Liver (tissue), 8 donors: ENCODE measurements at regions not wholly inside any gene's neighbourhood (a gene's known extent, or its start where the extent isn't known, plus 50 kb on each side); places are given as distances from the start of the nearest gene placed in this dataset.

Source experiments
- DNase-seq: peaks from one replicate; pipeline ENCODE4 v3.0.0-alpha.2; 2017; ENCODE audit warnings: low spot score
- H3K27ac ChIP-seq, 2 donors: one replicate each; pipeline ENCODE4 v1.7.0; 2013; ENCODE audit warnings: inconsistent platforms in 2 of 2, low read length in 2 of 2, control low read depth in 1 of 2, low read depth in 1 of 2, mild to moderate bottlenecking in 1 of 2
- H3K27me3 ChIP-seq, 4 donors: one replicate each; pipeline versions ENCODE4 v1.6.1 to v1.7.0; 2013; ENCODE audit warnings: low read length in 3 of 4, inconsistent platforms in 1 of 4, mild to moderate bottlenecking in 1 of 4, moderate library complexity in 1 of 4; ENCODE audit not compliant: control insufficient read depth in 4 of 4, insufficient read depth in 4 of 4
- H3K36me3 ChIP-seq, 4 donors: one replicate each; pipeline versions ENCODE4 v1.6.1 to v1.7.0; 2013; ENCODE audit warnings: low read length in 3 of 4, mild to moderate bottlenecking in 3 of 4, low read depth in 1 of 4, moderate library complexity in 1 of 4; ENCODE audit not compliant: control insufficient read depth in 4 of 4, insufficient read depth in 3 of 4
- H3K4me1 ChIP-seq, 4 donors: one replicate each; pipeline versions ENCODE4 v1.6.1 to v1.7.0; 2013; ENCODE audit warnings: low read length in 3 of 4, mild to moderate bottlenecking in 3 of 4, moderate library complexity in 1 of 4; ENCODE audit not compliant: control insufficient read depth in 4 of 4, insufficient read depth in 4 of 4
- H3K4me3 ChIP-seq, 3 donors: one replicate each; pipeline versions ENCODE4 v1.6.1 to v1.7.0; 2013; ENCODE audit warnings: low read length in 3 of 3, control low read depth in 1 of 3, low read depth in 1 of 3, mild to moderate bottlenecking in 1 of 3
- H3K9ac ChIP-seq, 2 donors: one replicate each; pipeline ENCODE4 v1.7.0; 2013; ENCODE audit warnings: low read length in 2 of 2, mild to moderate bottlenecking in 2 of 2, moderate library complexity in 2 of 2, control low read depth in 1 of 2, low read depth in 1 of 2
- H3K9me3 ChIP-seq, 4 donors: one replicate each; pipeline versions ENCODE4 v1.6.1 to v1.7.0; 2013; ENCODE audit warnings: low read length in 3 of 4; ENCODE audit not compliant: control insufficient read depth in 4 of 4
- EGR1 ChIP-seq, 2 donors: IDR thresholded peaks; 2 replicates each; pipeline ENCODE4 v1.6.1; 2016 to 2018; ENCODE audit warnings: antibody characterized with exemption in 2 of 2, low read depth in 2 of 2
- FOXA1 ChIP-seq: IDR thresholded peaks from 2 replicates; pipeline ENCODE4 v1.6.1; 2016; ENCODE audit warnings: antibody characterized with exemption
- FOXA2 ChIP-seq: IDR thresholded peaks from 2 replicates; pipeline ENCODE4 v1.6.1; 2016; ENCODE audit warnings: antibody characterized with exemption
- GABPA ChIP-seq, 2 donors: IDR thresholded peaks in 1 of 2; conservative IDR thresholded peaks in 1 of 2; 2 replicates each; pipeline ENCODE4 v1.6.1; 2016; ENCODE audit warnings: antibody characterized with exemption in 2 of 2, mild to moderate bottlenecking in 1 of 2, moderate library complexity in 1 of 2
- HNF4A ChIP-seq, 2 donors: conservative IDR thresholded peaks; 2 replicates each; pipeline ENCODE4 v1.6.1; 2016; ENCODE audit warnings: antibody characterized with exemption in 2 of 2, mild to moderate bottlenecking in 2 of 2
- HNF4G ChIP-seq: IDR thresholded peaks from 2 replicates; pipeline ENCODE4 v1.6.1; 2016; ENCODE audit warnings: antibody characterized with exemption
- JUND ChIP-seq, 2 donors: IDR thresholded peaks; 2 replicates each; pipeline ENCODE4 v1.6.1; 2016; ENCODE audit warnings: antibody characterized with exemption in 2 of 2
- NR2F2 ChIP-seq: IDR thresholded peaks from 2 replicates; pipeline ENCODE4 v1.6.1; 2016; ENCODE audit warnings: antibody characterized with exemption
- RAD21 ChIP-seq, 2 donors: IDR thresholded peaks; 2 replicates each; pipeline ENCODE4 v1.6.1; 2016; ENCODE audit warnings: antibody characterized with exemption in 2 of 2, mild to moderate bottlenecking in 2 of 2
- RXRA ChIP-seq, 2 donors: IDR thresholded peaks; 2 replicates each; pipeline ENCODE4 v1.6.1; 2017 to 2018; ENCODE audit warnings: antibody characterized with exemption in 2 of 2, mild to moderate bottlenecking in 1 of 2
- SP1 ChIP-seq: IDR thresholded peaks from 2 replicates; pipeline ENCODE4 v1.6.1; 2018; ENCODE audit warnings: antibody characterized with exemption, mild to moderate bottlenecking
- TAF1 ChIP-seq: conservative IDR thresholded peaks from 2 replicates; pipeline ENCODE4 v1.6.1; 2016; ENCODE audit warnings: antibody characterized with exemption, mild to moderate bottlenecking
- WGBS: extraction: QIAGEN DNeasy Blood & Tissue Kit; methylation state at CpG from one replicate; pipeline ENCODE4 v1.1.7; 2013; 5-methylcytosine and 5-hydroxymethylcytosine counted together
- TF ChIP-seq, protein P1 (sequence below): IDR thresholded peaks from 2 replicates; pipeline ENCODE4 v1.6.1; 2016; ENCODE audit warnings: antibody characterized with exemption
- TF ChIP-seq, protein P2 (sequence below): IDR thresholded peaks from 2 replicates; pipeline ENCODE4 v1.6.1; 2016; ENCODE audit warnings: antibody characterized with exemption
- TF ChIP-seq, protein P3 (sequence below): IDR thresholded peaks from 2 replicates; pipeline ENCODE4 v1.6.1; 2016; ENCODE audit warnings: antibody characterized with exemption
- TF ChIP-seq, protein P4 (sequence below): fragments of 150-350 bp; IDR thresholded peaks from 2 replicates; pipeline ENCODE4 v1.5.1; 2017; ENCODE audit warnings: improper control_type of control experiment, low read depth, low read length; ENCODE audit not compliant: missing input control
- TF ChIP-seq, protein P5 (sequence below): IDR thresholded peaks from 2 replicates; pipeline ENCODE4 v1.6.1; 2016; ENCODE audit warnings: antibody characterized with exemption, mild to moderate bottlenecking
- donor health status: healthy.
- donor health status: healthy.
- donor health status: healthy.
- donor health status: healthy.
- donor health status: healthy.

DNA sequence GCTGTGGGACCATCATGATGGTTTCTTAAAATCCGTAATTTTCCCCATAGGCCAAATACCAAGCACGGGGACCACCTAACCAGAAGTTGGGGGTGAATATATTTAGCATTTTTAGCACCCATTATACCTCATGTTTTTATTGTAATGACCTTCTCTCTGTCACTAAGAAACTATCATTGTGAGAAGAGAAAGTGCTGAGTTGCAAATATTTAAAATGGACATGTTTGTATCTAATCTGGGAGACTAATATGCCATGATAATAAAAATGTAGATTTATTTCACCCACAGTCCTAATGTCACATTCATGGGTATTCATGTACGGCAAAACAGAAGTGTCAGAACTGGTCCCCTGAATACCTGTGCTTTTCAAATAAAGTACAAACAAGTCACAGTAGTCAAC, 398.9 kb upstream of the NR2F2 start:
- WGBS = 90% methylated on average over 3 of the region's 3 CpGs
- H3K4me1 ChIP-seq = peaks cover 0 to 1% (median 0%) of the 10 kb centered on the region in 4 donors

DNA sequence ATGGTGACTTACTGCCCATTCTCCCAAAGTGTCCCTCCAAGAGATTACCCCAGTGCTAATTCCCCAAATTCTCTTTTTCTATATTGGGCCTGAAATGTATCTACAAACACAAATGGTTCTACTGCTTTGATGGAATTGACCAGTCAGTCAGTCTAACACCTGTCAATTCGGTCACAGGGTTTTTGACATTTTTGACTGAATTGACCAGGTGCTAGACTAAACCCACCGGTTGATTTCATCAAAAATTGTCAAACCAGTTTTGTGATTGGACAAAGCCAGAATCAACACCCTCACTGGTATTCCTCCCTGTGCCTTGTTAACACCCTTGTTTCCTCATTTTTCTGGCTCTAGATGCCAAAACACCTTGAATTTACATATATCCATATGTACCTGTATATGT, 398.4 kb upstream of the NR2F2 start:
- no peaks in the 10 kb centered on the region for H3K36me3 ChIP-seq
- DNase-seq = no peak
- no peaks in the 10 kb centered on the region for H3K27me3 ChIP-seq
- no peak overlapping the region for H3K4me3 ChIP-seq
- H3K4me1 ChIP-seq = peaks cover 0 to 1% (median 0%) of the 10 kb centered on the region in 4 donors
- H3K27ac ChIP-seq = no peak overlapping the region
- no peaks in the 10 kb centered on the region for H3K9me3 ChIP-seq
- 95% methylated on average over 2 of the region's 2 CpGs for WGBS
- TF ChIP-seq, protein P1, sequence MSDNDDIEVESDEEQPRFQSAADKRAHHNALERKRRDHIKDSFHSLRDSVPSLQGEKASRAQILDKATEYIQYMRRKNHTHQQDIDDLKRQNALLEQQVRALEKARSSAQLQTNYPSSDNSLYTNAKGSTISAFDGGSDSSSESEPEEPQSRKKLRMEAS = no peak
- TF ChIP-seq FOXA2 = no peak
- no peak for TF ChIP-seq EGR1 (IDR thresholded peaks at IDR 0.05; ENCODE audit: low read depth in 2 of 2)
- TF ChIP-seq RAD21 (IDR thresholded peaks at IDR 0.05) = no peak
- no peak overlapping the region for H3K9ac ChIP-seq

More for the DNA sequence above, 398.9 kb upstream of the NR2F2 start:
- Histone ChIP-seq H3K4me3 (no peak overlapping the region), H3K9ac (no peak overlapping the region), H3K9me3 (no peaks in the 10 kb centered on the region), H3K27ac (no peak overlapping the region), H3K27me3 (no peaks in the 10 kb centered on the region), H3K36me3 (no peaks in the 10 kb centered on the region)
- DNase-seq = no peak
- TF ChIP-seq, protein P2, sequence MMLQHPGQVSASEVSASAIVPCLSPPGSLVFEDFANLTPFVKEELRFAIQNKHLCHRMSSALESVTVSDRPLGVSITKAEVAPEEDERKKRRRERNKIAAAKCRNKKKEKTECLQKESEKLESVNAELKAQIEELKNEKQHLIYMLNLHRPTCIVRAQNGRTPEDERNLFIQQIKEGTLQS = no peak
- TF ChIP-seq, protein P3, sequence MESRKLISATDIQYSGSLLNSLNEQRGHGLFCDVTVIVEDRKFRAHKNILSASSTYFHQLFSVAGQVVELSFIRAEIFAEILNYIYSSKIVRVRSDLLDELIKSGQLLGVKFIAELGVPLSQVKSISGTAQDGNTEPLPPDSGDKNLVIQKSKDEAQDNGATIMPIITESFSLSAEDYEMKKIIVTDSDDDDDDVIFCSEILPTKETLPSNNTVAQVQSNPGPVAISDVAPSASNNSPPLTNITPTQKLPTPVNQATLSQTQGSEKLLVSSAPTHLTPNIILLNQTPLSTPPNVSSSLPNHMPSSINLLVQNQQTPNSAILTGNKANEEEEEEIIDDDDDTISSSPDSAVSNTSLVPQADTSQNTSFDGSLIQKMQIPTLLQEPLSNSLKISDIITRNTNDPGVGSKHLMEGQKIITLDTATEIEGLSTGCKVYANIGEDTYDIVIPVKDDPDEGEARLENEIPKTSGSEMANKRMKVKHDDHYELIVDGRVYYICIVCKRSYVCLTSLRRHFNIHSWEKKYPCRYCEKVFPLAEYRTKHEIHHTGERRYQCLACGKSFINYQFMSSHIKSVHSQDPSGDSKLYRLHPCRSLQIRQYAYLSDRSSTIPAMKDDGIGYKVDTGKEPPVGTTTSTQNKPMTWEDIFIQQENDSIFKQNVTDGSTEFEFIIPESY = no peak
- TF ChIP-seq, protein P4, sequence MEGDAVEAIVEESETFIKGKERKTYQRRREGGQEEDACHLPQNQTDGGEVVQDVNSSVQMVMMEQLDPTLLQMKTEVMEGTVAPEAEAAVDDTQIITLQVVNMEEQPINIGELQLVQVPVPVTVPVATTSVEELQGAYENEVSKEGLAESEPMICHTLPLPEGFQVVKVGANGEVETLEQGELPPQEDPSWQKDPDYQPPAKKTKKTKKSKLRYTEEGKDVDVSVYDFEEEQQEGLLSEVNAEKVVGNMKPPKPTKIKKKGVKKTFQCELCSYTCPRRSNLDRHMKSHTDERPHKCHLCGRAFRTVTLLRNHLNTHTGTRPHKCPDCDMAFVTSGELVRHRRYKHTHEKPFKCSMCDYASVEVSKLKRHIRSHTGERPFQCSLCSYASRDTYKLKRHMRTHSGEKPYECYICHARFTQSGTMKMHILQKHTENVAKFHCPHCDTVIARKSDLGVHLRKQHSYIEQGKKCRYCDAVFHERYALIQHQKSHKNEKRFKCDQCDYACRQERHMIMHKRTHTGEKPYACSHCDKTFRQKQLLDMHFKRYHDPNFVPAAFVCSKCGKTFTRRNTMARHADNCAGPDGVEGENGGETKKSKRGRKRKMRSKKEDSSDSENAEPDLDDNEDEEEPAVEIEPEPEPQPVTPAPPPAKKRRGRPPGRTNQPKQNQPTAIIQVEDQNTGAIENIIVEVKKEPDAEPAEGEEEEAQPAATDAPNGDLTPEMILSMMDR = no peak
- no peak for TF ChIP-seq RAD21 (IDR thresholded peaks at IDR 0.05)
- no peak for TF ChIP-seq RXRA (IDR thresholded peaks at IDR 0.05)
- TF ChIP-seq FOXA1 = no peak
- TF ChIP-seq TAF1 = no peak
- no peak for TF ChIP-seq JUND (IDR thresholded peaks at IDR 0.05)
- TF ChIP-seq HNF4A (conservative IDR thresholded peaks at IDR 0.05) = no peak
- TF ChIP-seq HNF4G = no peak
- no peak for TF ChIP-seq GABPA (IDR thresholded peaks at IDR 0.05 in 1 of 2, conservative IDR thresholded peaks at IDR 0.05 in 1 of 2)
- no peak for TF ChIP-seq EGR1 (IDR thresholded peaks at IDR 0.05; ENCODE audit: low read depth in 2 of 2)

DNA sequence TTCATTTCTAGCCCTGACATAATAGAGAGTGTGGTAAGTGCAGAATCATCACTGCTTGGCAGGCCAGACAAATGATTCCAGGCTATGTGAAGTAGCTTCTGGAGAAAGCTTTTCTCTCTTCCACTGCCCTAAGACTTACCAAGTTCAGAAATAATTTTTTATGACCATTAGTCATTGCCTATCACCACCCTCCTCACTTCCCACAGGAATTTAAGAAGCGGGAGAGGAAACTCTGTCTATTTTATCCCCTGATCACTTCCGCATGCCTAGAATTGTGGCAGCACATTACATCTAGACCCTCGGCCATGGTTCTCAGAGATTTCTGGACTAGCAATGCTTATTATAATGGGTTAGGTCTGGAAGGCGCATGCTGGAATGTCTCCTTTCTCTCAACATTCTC, 397.8 kb upstream of the NR2F2 start:
- Histone ChIP-seq H3K27me3 (no peaks in the 10 kb centered on the region), H3K9me3 (no peaks in the 10 kb centered on the region), H3K4me1 (peaks cover 0 to 1% (median 0%) of the 10 kb centered on the region in 4 donors), H3K4me3 (no peak overlapping the region), H3K9ac (no peak overlapping the region), H3K27ac (no peak overlapping the region), H3K36me3 (no peaks in the 10 kb centered on the region)
- WGBS = 78% methylated on average over 4 of the region's 4 CpGs
- no peak for DNase-seq
- TF ChIP-seq GABPA (IDR thresholded peaks at IDR 0.05 in 1 of 2, conservative IDR thresholded peaks at IDR 0.05 in 1 of 2) (no peak), EGR1 (IDR thresholded peaks at IDR 0.05; ENCODE audit: low read depth in 2 of 2) (no peak), JUND (IDR thresholded peaks at IDR 0.05) (no peak), RAD21 (IDR thresholded peaks at IDR 0.05) (no peak), HNF4G (no peak), FOXA2 (no peak), RXRA (IDR thresholded peaks at IDR 0.05) (no peak), SP1 (no peak), NR2F2 (no peak), HNF4A (conservative IDR thresholded peaks at IDR 0.05) (no peak)
- TF ChIP-seq, protein P5, sequence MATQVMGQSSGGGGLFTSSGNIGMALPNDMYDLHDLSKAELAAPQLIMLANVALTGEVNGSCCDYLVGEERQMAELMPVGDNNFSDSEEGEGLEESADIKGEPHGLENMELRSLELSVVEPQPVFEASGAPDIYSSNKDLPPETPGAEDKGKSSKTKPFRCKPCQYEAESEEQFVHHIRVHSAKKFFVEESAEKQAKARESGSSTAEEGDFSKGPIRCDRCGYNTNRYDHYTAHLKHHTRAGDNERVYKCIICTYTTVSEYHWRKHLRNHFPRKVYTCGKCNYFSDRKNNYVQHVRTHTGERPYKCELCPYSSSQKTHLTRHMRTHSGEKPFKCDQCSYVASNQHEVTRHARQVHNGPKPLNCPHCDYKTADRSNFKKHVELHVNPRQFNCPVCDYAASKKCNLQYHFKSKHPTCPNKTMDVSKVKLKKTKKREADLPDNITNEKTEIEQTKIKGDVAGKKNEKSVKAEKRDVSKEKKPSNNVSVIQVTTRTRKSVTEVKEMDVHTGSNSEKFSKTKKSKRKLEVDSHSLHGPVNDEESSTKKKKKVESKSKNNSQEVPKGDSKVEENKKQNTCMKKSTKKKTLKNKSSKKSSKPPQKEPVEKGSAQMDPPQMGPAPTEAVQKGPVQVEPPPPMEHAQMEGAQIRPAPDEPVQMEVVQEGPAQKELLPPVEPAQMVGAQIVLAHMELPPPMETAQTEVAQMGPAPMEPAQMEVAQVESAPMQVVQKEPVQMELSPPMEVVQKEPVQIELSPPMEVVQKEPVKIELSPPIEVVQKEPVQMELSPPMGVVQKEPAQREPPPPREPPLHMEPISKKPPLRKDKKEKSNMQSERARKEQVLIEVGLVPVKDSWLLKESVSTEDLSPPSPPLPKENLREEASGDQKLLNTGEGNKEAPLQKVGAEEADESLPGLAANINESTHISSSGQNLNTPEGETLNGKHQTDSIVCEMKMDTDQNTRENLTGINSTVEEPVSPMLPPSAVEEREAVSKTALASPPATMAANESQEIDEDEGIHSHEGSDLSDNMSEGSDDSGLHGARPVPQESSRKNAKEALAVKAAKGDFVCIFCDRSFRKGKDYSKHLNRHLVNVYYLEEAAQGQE = no peak
- TF ChIP-seq, protein P2 = no peak
- TF ChIP-seq, protein P4 = no peak
